ENCODE measurements at regions not wholly inside any gene's neighbourhood (a gene's known extent, or its start where the extent isn't known, plus 50 kb on each side); places are given as distances from the start of the nearest gene placed in this dataset.

DNA sequence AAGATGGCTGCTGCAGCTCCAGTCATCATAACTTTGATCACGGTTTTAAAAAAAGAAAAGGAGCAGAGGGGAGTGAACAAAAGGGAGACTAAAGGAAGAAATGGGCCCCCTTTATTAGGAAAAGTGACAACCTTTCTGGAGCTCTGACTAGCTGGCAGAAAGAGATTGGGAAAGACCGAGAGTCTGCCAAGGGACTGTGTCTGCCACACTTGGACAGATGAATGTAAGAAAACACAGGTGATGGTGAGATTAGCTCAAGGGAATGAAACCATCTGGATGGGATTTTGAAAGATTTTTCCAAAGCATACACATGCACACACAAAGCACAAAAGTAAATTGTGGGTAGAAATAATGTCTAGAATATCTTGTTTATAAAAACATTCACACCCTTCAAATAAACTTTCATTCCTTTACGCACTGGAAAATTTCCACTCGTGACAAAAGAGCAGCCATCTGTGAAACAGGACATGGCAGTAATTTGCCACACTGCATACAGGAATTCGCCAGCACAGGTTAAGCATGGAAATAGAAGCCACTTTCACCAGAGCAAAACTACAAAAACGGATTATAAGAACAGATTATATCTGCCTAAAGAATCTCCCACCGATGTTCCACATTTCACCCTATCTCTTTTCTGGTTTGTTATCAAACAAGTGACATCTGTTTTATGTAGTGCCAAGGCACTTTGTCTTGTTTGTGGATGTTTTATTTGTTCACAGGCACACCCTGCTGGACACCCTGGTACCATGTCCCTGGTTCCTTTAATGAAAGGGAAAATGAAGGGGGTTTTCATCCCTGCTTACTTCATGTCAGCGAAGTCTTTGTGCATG is 819.5 kb downstream of the DIAPH3 start:
- no peak overlapping the region for H3K27ac ChIP-seq

DNA sequence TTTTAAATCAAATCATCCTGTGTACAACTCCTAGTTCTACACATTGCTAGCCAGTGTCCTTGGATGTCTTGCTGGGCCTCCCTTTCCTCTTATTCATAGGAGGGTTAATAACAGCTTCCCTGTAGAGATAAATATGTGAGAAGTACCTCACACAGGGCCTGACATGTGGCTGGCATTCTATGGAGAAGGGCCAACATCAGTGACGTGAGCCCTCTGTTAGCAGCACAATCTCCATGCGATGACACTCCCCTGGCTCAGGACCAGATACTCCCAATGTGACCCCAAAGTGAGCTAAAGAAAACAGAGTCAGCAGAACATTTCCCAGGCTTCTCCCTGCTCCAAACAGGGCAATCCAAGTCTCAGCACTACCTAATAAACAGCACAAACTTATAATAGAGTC is 818.4 kb downstream of the DIAPH3 start:
- H3K4me3 ChIP-seq = no peak overlapping the region
- no peaks in the 10 kb centered on the region for H3K36me3 ChIP-seq
- 32 to 52% methylated on average over 2 of the region's 2 CpGs for WGBS, 2 donors
- peaks cover 0 to 2% (median 0%) of the 10 kb centered on the region in 4 donors for H3K9me3 ChIP-seq
- DNase-seq (ENCODE audit: low spot score in 2 of 2) = no peak
- H3K27me3 ChIP-seq = no peaks in the 10 kb centered on the region
- no peak overlapping the region for H3K27ac ChIP-seq
- no peaks in the 10 kb centered on the region for H3K4me1 ChIP-seq
- no peak for TF ChIP-seq CTCF (IDR thresholded peaks at IDR 0.05)
- TF ChIP-seq POLR2A (IDR thresholded peaks at IDR 0.05) = no peak
- TF ChIP-seq EP300 (IDR thresholded peaks at IDR 0.05) = no peak

More for the DNA sequence above, 819.5 kb downstream of the DIAPH3 start:
- peaks cover 0 to 2% (median 0%) of the 10 kb centered on the region in 4 donors for H3K9me3 ChIP-seq
- DNase-seq (ENCODE audit: low spot score in 2 of 2) = no peak
- H3K4me1 ChIP-seq = no peaks in the 10 kb centered on the region
- no peaks in the 10 kb centered on the region for H3K27me3 ChIP-seq
- 80% methylated on average over 8 of the region's 8 CpGs for WGBS, 2 donors
- H3K4me3 ChIP-seq = no peak overlapping the region
- no peaks in the 10 kb centered on the region for H3K36me3 ChIP-seq
- TF ChIP-seq EP300 (IDR thresholded peaks at IDR 0.05) (no peak), POLR2A (IDR thresholded peaks at IDR 0.05) (no peak), CTCF (IDR thresholded peaks at IDR 0.05) (no peak)

GRCh38 chr13:59346999-59347723 is 816.6 kb downstream of the DIAPH3 start:
- no peak overlapping the region for H3K4me3 ChIP-seq
- H3K36me3 ChIP-seq = no peaks in the 10 kb centered on the region
- DNase-seq (ENCODE audit: low spot score in 2 of 2) = no peak
- H3K9me3 ChIP-seq = peaks cover 0 to 2% (median 0%) of the 10 kb centered on the region in 4 donors
- 47 to 55% methylated on average over 8 of the region's 8 CpGs for WGBS, 2 donors
- no peaks in the 10 kb centered on the region for H3K27me3 ChIP-seq
- H3K27ac ChIP-seq = no peak overlapping the region
- TF ChIP-seq POLR2A (IDR thresholded peaks at IDR 0.05) (no peak), CTCF (IDR thresholded peaks at IDR 0.05) (no peak), EP300 (IDR thresholded peaks at IDR 0.05) (no peak)
- no peaks in the 10 kb centered on the region for H3K4me1 ChIP-seq

DNA sequence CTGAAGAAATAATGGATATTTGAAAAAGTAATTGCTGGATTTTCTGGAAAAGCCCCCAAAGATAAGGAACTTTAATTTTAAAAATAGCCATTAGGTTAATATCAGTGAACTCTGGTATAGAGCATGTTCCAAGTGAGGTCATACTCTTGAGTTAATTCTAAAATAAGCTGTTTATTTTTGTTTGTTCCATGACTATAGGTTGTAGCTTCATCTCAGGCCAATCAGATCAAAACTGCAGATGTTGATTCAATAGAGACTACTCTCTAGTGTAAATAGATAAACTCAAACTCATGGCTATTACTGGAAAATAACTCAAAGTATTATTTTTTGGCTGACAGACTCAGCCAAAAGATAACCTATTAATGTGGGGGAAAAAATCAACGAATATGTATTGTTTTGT is 815.1 kb downstream of the DIAPH3 start:
- H3K36me3 ChIP-seq = no peaks in the 10 kb centered on the region
- H3K27ac ChIP-seq = no peak overlapping the region
- DNase-seq (ENCODE audit: low spot score in 2 of 2) = no peak
- H3K27me3 ChIP-seq = no peaks in the 10 kb centered on the region
- H3K9me3 ChIP-seq = peaks cover 0 to 1% (median 0%) of the 10 kb centered on the region in 4 donors
- no peak overlapping the region for H3K4me3 ChIP-seq
- TF ChIP-seq EP300 (IDR thresholded peaks at IDR 0.05) = no peak
- TF ChIP-seq POLR2A (IDR thresholded peaks at IDR 0.05) = no peak
- TF ChIP-seq CTCF (IDR thresholded peaks at IDR 0.05) = no peak
- no peaks in the 10 kb centered on the region for H3K4me1 ChIP-seq
- WGBS, 2 donors = 57 to 65% methylated on average over 1 of the region's 1 CpG

- H3K4me1 ChIP-seq = no peaks in the 10 kb centered on the region
- TF ChIP-seq POLR2A (IDR thresholded peaks at IDR 0.05) (no peak), EP300 (IDR thresholded peaks at IDR 0.05) (no peak), CTCF (IDR thresholded peaks at IDR 0.05) (no peak)
- H3K9me3 ChIP-seq = no peaks in the 10 kb centered on the region
- WGBS, 2 donors = 66 to 71% methylated on average over 2 of the region's 2 CpGs
- DNase-seq (ENCODE audit: low spot score in 2 of 2) = no peak
- H3K4me3 ChIP-seq = no peak overlapping the region
- H3K27me3 ChIP-seq = no peaks in the 10 kb centered on the region
- no peak overlapping the region for H3K27ac ChIP-seq
- H3K36me3 ChIP-seq = no peaks in the 10 kb centered on the region
Measured at GRCh38 chr13:59352600-59352999, 811.1 kb downstream of the DIAPH3 start.

Measured in tibial nerve (tissue), 4 donors.